ENCODE measurements at regions not wholly inside any gene's neighbourhood (a gene's known extent, or its start where the extent isn't known, plus 50 kb on each side); places are given as distances from the start of the nearest gene placed in this dataset.

DNA sequence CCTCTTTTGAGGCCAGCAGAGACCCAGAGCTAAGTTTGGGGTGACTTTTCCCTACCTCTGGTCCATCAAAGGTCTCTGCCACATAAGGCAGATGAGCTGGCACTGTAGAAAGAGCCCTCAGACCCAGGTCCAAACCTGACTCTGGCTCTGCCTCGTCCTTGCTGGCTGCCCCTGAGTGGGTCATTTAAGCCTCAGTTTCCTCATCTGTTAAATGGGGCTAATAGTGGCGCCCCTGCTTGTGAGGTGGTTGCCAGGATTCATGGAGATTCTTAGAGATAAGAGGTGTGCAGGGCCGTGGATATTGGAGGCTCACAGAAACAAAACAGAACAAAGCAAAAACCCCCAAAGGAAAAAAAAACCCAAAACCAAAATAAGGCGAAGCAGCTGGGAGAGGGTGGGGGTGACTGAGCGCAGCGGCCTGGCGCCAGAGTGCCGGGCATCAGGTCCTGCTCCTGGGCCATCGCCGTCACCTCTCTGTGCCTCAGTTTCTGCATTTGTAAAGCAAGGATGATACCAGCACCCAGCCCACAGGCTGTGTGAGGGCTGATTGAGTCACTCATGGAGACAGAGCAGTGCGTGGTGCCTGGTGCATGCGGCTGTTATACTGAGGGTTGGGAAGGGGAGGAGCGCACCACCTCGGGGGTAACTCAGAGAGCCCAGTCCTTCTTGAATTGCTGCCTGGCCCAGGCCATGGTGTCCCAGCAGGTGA is 133.8 kb upstream of the PTPN1 start:
- BruUV-seq (replicated peaks): no TSS peak
- peaks cover 0 to 10% of the 10 kb centered on the region in 2 experiments for H3K27me3 ChIP-seq (ENCODE audit: control insufficient read depth in 2 of 2, insufficient read depth in 2 of 2, low read length in 2 of 2)
- no peak for DNase-seq (ENCODE audit: low read depth, low spot score)
- CTCF ChIA-PET: no interaction called here
- intact Hi-C loops (cut with micrococcal nuclease) (loop anchor here (5.0 kb wide), 1 partner anchor 206 kb away; no protein-coding TSS in a partner anchor), dilution Hi-C loops (cut with MboI; ENCODE audit: extremely low pct_ligation_motif_present, low sequenced_read_pairs) (no loop called here)
- no peaks in the 10 kb centered on the region for H3K9me3 ChIP-seq (replicated peaks; ENCODE audit: control insufficient read depth, insufficient read depth, low read length)
- no peak overlapping the region for H3K27ac ChIP-seq (ENCODE audit: insufficient read depth, low read depth, low read length)
- no peak overlapping the region for H3K4me2 ChIP-seq (ENCODE audit: insufficient read depth, low read length)
- H3K36me3 ChIP-seq (ENCODE audit: control insufficient read depth in 2 of 2, extremely low read depth in 1 of 2, insufficient read depth in 2 of 2, low read length in 2 of 2): no peaks in the 10 kb centered on the region
- no peak for FAIRE-seq
- H3K79me2 ChIP-seq (ENCODE audit: control insufficient read depth, insufficient read depth, low read length): no peaks in the 10 kb centered on the region
- no peak overlapping the region for H2AFZ ChIP-seq (ENCODE audit: low read depth, low read length)
- H3K9me1 ChIP-seq (replicated peaks; ENCODE audit: control insufficient read depth, extremely low read depth, insufficient read depth, low read length): no peaks in the 10 kb centered on the region
- no peaks in the 10 kb centered on the region for H4K20me1 ChIP-seq (replicated peaks; ENCODE audit: control insufficient read depth, extremely low read depth, insufficient read depth, low read length)
- H3K4me1 ChIP-seq (ENCODE audit: control insufficient read depth, extremely low read depth, insufficient read depth, low read length): peaks cover 12% of the 10 kb centered on the region
- POLR2A ChIA-PET: no interaction called here
- H3K4me3 ChIP-seq (replicated peaks in 1 of 3; ENCODE audit: insufficient read depth in 1 of 3, low read depth in 1 of 3, low read length in 3 of 3): no peak overlapping the region
- H3K9ac ChIP-seq (replicated peaks; ENCODE audit: extremely low read depth, insufficient read depth, low read length): no peak overlapping the region
- TF ChIP-seq MAX (IDR thresholded peaks at IDR 0.05; ENCODE audit: insufficient read depth, insufficient read length) (no peak), EZH2 (IDR thresholded peaks at IDR 0.05; ENCODE audit: borderline replicate concordance, low read depth, low read length, severe bottlenecking) (no peak), JUN (IDR thresholded peaks at IDR 0.05; ENCODE audit: borderline replicate concordance, insufficient read depth, insufficient read length, low read depth) (no peak), GATA2 (IDR thresholded peaks at IDR 0.05; ENCODE audit: insufficient read depth, insufficient read length, low read depth, low read length) (no peak), MYC (IDR thresholded peaks at IDR 0.05; ENCODE audit: low read depth, low read length) (no peak)
- TF ChIP-seq, protein P1, sequence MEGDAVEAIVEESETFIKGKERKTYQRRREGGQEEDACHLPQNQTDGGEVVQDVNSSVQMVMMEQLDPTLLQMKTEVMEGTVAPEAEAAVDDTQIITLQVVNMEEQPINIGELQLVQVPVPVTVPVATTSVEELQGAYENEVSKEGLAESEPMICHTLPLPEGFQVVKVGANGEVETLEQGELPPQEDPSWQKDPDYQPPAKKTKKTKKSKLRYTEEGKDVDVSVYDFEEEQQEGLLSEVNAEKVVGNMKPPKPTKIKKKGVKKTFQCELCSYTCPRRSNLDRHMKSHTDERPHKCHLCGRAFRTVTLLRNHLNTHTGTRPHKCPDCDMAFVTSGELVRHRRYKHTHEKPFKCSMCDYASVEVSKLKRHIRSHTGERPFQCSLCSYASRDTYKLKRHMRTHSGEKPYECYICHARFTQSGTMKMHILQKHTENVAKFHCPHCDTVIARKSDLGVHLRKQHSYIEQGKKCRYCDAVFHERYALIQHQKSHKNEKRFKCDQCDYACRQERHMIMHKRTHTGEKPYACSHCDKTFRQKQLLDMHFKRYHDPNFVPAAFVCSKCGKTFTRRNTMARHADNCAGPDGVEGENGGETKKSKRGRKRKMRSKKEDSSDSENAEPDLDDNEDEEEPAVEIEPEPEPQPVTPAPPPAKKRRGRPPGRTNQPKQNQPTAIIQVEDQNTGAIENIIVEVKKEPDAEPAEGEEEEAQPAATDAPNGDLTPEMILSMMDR (IDR thresholded peaks at IDR 0.05; ENCODE audit: extremely low read depth in 1 of 2, insufficient read depth in 1 of 2, low read depth in 1 of 2, low read length in 2 of 2): no peak

Measured in endothelial cell of umbilical vein (primary cell).